Neural cell (in vitro differentiated cells): ENCODE measurements at regions not wholly inside any gene's neighbourhood (a gene's known extent, or its start where the extent isn't known, plus 50 kb on each side); places are given as distances from the start of the nearest gene placed in this dataset.

Experiments used
- CTCF ChIP-seq: fragments of 450-650 bp; IDR thresholded peaks from 2 replicates; pipeline ENCODE4 v1.5.1; 2014; ENCODE audit warnings: antibody characterized with exemption, mild to moderate bottlenecking, moderate library complexity; ENCODE audit not compliant: poor library complexity, severe bottlenecking
- EP300 ChIP-seq: fragments of 450-650 bp; conservative IDR thresholded peaks from 2 replicates; pipeline ENCODE4 v1.6.1; 2014; ENCODE audit warnings: antibody characterized with exemption, mild to moderate bottlenecking, moderate library complexity; ENCODE audit not compliant: poor library complexity, severe bottlenecking
- EZH2 ChIP-seq: fragments of 200-600, 300-800 bp; shearing (Covaris generic), sonication (generic); IDR thresholded peaks from 2 replicates; pipeline ENCODE4 v1.6.1; 2014; ENCODE audit warnings: antibody characterized with exemption, low read length, borderline replicate concordance, mild to moderate bottlenecking; ENCODE audit not compliant: insufficient read depth, poor library complexity, severe bottlenecking
- MXI1 ChIP-seq: fragments of 450-650 bp; conservative IDR thresholded peaks from 2 replicates; pipeline ENCODE4 v1.6.1; 2014; ENCODE audit warnings: antibody characterized with exemption, mild to moderate bottlenecking; ENCODE audit not compliant: poor library complexity, severe bottlenecking
- POLR2AphosphoS5 ChIP-seq: IDR thresholded peaks from 2 replicates; pipeline ENCODE4 v1.6.1; 2012
- RAD21 ChIP-seq: fragments of 450-650 bp; conservative IDR thresholded peaks from 2 replicates; pipeline ENCODE4 v1.6.1; 2014; ENCODE audit warnings: antibody characterized with exemption, mild to moderate bottlenecking, moderate library complexity
- SMC3 ChIP-seq: fragments of 450-650 bp; conservative IDR thresholded peaks from 2 replicates; pipeline ENCODE4 v1.6.1; 2014; ENCODE audit warnings: antibody characterized with exemption, mild to moderate bottlenecking, moderate library complexity; ENCODE audit not compliant: poor library complexity
- TAF1 ChIP-seq: IDR thresholded peaks from 2 replicates; pipeline ENCODE4 v1.6.1; 2012; ENCODE audit warnings: low read depth
- TF ChIP-seq, protein P1 (sequence below): IDR thresholded peaks from 2 replicates; pipeline ENCODE4 v1.6.1; 2012; ENCODE audit warnings: borderline replicate concordance

DNA sequence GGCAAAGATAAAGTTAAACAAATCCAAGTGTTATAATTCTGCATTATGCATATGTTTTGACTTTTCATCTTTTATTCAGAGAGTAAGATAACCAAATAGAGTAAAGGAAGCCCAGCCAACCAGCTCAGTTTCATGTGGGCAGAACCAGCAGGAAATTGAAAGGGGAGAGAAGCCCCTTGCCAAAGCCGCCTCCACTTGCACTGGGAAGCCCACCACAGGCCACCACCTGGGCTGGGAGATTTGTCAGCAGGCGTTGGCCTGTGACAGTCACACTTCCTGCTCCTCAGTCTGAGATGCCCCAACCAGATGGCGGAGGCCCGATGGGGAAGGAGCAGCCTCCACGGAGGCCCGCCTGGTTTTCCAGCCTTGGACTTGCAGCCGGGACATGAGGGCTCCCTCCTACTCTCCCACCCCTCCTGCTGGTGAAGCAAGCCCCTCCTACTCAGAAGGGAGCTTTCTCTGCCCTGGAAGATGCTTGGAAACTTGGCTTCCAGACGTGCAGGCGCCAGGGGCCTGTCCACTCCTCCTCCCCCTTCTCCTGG lies 166.8 kb upstream of the SULF2 start:
- TF ChIP-seq EP300 (no peak), CTCF (no peak), EZH2 (no peak), POLR2AphosphoS5 (no peak), SMC3 (no peak), MXI1 (no peak), TAF1 (no peak), RAD21 (no peak)
- TF ChIP-seq, protein P1, sequence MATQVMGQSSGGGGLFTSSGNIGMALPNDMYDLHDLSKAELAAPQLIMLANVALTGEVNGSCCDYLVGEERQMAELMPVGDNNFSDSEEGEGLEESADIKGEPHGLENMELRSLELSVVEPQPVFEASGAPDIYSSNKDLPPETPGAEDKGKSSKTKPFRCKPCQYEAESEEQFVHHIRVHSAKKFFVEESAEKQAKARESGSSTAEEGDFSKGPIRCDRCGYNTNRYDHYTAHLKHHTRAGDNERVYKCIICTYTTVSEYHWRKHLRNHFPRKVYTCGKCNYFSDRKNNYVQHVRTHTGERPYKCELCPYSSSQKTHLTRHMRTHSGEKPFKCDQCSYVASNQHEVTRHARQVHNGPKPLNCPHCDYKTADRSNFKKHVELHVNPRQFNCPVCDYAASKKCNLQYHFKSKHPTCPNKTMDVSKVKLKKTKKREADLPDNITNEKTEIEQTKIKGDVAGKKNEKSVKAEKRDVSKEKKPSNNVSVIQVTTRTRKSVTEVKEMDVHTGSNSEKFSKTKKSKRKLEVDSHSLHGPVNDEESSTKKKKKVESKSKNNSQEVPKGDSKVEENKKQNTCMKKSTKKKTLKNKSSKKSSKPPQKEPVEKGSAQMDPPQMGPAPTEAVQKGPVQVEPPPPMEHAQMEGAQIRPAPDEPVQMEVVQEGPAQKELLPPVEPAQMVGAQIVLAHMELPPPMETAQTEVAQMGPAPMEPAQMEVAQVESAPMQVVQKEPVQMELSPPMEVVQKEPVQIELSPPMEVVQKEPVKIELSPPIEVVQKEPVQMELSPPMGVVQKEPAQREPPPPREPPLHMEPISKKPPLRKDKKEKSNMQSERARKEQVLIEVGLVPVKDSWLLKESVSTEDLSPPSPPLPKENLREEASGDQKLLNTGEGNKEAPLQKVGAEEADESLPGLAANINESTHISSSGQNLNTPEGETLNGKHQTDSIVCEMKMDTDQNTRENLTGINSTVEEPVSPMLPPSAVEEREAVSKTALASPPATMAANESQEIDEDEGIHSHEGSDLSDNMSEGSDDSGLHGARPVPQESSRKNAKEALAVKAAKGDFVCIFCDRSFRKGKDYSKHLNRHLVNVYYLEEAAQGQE: no peak
